NK-92 treated with Interleukin-12 subunit alpha and Interleukin-12 subunit beta, amount 100 ng/mL, for 24 hours (cell line): ENCODE measurements at regions not wholly inside any gene's neighbourhood (a gene's known extent, or its start where the extent isn't known, plus 50 kb on each side); places are given as distances from the start of the nearest gene placed in this dataset.

Experiments
- DNase-seq: peaks from one replicate; lab custom pipeline; 2025; lab: John Stamatoyannopoulos, UW

- no peak for DNase-seq
Measured at GRCh38 chr2:118237451-118237850, 149.2 kb downstream of the INSIG2 start.

GRCh38 chr2:118232796-118233195 is 144.5 kb downstream of the INSIG2 start:
- no peak for DNase-seq

DNA sequence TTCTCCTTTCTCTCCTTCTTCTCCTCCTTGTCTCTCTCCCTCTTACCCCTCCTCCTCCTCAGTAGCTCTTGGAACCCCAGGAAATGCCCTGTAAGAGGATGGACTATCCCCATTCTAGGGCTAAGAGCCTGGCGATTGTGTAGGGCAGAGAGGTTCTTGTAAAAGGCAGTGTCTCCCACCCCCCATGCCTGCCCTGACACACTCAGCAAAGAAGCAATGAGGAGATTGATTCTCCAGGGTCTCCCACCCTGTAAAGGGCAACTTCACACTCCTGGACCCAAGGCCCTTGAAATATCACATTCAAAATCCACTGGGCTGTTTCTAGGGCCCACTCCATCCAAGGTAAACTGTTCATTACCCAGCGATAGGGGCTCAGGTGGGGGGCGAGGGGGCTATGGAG is 144.1 kb downstream of the INSIG2 start:
- DNase-seq, result no peak

DNA sequence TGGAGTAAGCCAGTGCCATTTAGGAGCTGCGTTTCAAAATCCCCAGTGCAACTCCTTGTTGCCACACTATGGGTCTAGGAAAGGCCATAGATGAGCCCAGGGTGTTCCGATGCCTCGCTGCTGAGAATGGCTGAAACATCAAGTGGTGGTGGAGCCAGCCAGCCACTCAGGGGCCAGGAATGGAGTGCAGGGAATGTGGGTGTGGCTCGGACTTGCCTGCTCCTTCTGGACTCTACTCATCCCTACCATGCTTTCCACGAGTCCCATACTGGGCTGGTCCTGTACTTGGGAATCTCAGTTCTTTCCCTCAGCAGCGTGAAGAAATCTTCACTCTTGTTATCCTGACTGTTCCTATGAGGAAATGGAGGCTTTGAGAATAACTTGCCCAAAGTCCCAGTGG is 143.5 kb downstream of the INSIG2 start:
- DNase-seq, result no peak

GRCh38 chr2:118227698-118228508 is 139.6 kb downstream of the INSIG2 start:
- no peak for DNase-seq

DNA sequence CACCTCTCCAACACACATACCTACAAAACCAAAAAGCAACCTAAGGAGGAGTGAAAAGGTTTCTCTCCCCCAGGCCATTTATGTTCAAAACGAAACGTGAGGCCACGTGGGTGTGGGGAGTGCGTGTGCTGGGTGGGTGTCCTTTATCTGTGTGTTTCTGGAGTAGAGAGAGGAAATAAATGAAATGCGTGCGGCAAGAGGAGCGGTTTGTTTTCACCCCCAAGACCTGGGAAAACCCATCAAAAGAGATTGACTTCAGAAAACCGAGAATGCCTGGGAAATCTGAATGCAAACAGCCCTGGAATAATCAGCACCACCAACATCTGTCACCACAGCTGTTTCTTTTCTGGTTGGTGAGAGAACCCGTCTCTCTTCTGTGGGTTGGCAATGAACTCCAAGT is 137.4 kb downstream of the INSIG2 start:
- DNase-seq, result no peak

- no peak for DNase-seq
Measured at GRCh38 chr2:118224895-118225311, 136.6 kb downstream of the INSIG2 start.

- DNase-seq, result no peak
Measured at GRCh38 chr2:118223992-118224894, 136.0 kb downstream of the INSIG2 start.

DNA sequence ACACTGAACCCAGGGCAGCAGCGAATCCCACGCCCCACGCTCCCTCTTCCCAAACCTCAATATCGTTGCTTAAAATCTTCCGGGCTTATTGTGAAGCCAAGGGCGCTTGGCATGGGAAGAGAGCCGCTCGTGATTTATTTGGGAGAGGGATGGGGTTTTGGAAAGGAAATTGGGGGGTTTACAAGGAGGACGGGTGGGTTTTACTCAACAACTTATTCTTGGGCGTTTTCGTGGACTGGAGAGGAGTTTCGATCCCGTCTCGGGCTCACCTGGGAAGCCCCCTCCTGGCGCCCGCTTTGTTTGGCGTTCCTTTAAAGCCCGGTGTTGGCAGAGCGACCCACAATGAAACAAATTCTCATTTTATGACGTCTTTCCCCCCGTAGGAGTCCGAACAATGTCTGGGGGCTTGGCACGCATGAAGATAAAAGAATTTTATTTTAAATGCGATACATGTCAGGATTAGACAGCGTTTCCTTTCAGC is 135.3 kb downstream of the INSIG2 start:
- DNase-seq, result no peak

DNA sequence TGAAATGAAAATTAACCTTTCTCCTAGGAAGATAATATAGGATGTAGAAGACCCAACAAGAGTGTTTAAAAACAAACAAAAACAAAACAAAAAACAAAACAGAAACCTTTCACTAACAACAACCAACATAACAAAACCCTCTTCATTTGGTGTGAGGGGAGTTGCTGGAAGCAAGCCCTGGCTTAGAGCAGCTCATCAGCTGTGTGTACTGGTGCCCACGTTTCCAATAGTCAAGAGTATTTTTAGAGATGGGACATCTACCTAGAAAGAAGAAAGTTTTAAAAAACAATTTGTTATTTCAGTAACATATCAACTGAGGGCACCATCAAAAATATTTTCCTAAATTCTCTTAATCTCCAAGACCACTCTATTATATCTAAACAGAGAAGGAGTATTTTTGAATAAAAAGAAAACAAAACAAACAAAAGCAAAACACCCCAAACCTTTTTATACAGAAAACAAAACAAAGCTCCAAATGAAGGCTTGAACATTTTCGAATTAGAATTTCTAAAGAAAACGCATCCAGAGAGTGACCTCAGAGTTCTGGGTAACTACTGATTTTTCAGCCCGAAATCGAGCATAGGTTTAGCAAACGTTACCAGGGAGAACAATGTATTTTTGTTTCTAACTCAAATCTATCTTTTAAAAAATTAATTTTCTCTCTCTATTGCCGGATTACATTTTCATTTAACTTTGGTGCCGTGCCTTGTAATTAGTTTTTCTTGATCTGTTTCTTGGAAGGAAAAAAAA is 134.6 kb downstream of the INSIG2 start:
- no peak for DNase-seq

GRCh38 chr2:118222273-118222594 is 134.0 kb downstream of the INSIG2 start:
- DNase-seq, result no peak

DNA sequence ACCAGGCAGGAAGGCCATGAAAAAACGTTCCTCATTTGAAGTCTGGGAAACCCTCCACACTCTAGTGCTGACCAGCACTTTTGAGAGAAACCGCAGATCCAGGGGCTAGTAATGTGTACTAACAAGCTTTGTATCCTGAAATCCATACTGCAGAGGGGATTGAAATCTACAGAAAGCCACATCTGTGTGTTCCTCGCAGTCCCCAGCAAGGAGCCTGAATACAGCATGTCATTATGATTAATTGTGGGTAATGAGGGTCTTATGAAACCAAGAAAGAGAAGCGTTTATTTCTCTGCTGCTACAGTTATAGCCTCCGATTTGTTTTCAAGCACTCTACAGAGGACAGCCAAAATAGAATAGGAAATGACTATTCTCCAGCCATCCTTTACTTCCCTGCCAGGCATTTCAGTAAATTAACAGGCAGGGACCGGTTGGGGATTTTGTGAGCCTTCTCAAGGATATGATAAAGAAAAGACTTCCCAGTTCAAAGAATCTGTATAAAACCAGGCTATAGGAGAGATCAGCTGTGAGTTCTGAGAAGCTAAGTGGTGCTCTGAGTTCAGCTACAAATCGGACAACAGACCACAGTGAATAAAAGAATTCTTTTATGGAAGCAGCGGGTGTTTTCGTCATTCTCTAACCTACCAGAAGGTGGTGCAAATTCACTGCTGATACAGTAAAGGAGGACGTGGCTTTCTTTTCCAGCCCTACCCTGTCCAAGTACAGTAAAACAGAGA is 133.4 kb downstream of the INSIG2 start:
- DNase-seq, result no peak

- DNase-seq, result no peak
Measured at GRCh38 chr2:118219611-118220010, 131.3 kb downstream of the INSIG2 start.

- DNase-seq, result no peak
Measured at GRCh38 chr2:118216224-118216623, 128.0 kb downstream of the INSIG2 start.

- no peak for DNase-seq
Measured at GRCh38 chr2:118209727-118210126, 121.5 kb downstream of the INSIG2 start.

DNA sequence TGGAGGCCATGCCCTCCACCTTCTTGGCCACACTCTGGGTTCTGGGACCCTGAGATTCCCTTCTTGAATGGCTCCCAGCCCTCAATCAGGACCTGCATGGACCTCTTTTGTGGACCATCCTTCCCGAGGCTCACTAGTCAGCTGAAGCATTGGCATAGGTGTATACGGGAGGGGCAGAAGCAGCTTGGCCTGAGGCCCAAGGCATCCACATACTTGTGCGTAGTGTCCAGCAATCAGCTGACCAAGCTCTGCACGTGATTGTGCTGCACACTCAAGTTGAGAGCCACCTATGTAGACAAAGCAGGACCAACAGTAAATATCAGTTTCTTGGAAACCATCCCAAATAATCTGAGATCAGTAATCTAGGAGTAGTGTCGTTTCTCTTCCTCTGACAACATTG is 119.6 kb downstream of the INSIG2 start:
- no peak for DNase-seq

DNA sequence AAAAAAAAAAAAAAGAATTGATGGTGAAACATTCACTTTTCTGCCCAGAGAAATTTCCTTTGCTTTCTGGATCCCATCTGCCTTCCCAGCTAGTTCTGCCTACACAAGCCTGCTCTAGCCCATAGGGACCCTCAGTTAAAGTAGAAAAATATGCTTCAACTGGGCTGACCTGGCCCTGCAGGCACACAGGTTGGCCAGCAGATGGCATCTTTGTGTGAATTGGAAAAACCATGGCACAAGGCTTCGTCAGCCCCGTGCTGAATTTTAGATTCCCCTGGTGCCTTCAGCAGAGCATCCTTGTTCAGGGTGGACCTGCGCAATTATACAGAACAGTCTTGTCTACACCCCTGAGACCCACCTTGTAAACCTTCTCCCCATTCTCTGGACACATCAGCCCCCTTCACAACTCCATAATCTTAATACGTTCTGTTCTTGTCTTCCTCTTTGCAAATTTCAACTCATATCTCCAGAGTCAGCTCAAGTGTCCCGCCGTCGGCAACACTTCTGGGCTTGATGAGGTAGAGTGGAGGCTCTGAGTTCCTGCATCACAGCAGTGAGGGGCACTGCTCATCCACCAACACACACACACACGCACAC is 114.5 kb downstream of the INSIG2 start:
- DNase-seq, result no peak

DNA sequence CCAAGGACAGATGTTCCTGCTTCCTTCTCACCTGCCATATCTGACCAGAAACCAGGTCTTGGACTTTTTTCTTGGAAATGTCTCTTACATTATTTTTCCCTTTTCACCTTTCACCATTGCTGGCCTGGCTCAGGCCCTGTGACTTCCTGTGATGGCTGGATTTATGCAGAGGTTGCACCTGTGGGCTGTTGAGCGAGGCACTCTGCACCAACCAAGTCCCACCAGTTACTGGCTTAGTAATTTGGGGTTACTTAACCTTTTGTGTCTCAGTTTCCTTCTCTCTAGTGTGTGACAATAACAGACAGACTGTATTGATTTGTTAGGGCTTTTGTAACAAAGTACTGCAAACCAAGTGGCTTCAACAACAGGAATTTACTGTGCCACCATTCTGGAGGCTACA is 110.0 kb downstream of the INSIG2 start:
- no peak for DNase-seq

GRCh38 chr2:118197011-118197675 is 108.9 kb downstream of the INSIG2 start:
- no peak for DNase-seq

GRCh38 chr2:118190474-118190873 is 102.2 kb downstream of the INSIG2 start:
- DNase-seq, result no peak

DNA sequence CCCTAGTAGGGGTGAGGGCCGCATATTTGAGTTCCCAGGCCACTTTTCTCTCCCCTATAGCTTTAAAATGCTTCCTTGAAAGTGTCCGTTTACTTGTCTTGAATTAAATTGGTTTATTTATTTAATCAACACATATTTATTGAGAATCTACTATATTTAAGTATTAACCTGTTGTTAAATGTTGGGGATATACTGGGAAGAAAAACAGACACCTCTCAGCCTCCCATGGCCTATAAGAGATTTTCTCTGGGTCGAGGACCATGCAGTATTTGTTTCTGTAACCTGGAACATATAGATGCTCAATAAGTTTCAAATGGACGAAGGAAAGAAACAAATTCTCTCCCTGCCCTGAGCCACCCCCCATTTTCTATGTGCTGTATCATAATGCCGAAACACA is 98.6 kb downstream of the INSIG2 start:
- DNase-seq, result no peak
